ENCODE measurements at regions not wholly inside any gene's neighbourhood (a gene's known extent, or its start where the extent isn't known, plus 50 kb on each side); places are given as distances from the start of the nearest gene placed in this dataset.

GRCh38 chr2:236647621-236648020, 78.0 kb downstream of the ACKR3 start:
- WGBS (ENCODE audit: low lambda C conversion rate), result 22% methylated on average over 5 of the region's 5 CpGs
- H3K4me1 ChIP-seq (ENCODE audit: insufficient read depth, low read length), result 0 out of 2 replicates have a peak, but pooled peaks cover 3% of the 10 kb centered on the region
- H3K4me3 ChIP-seq (replicated peaks in 1 of 3; ENCODE audit: insufficient read depth in 1 of 3, low read depth in 2 of 3, low read length in 3 of 3), result no peak overlapping the region
- H3K4me2 ChIP-seq (ENCODE audit: low read depth, low read length), result no peak overlapping the region
- no peak overlapping the region for H2AFZ ChIP-seq (ENCODE audit: low read length)
- no peaks in the 10 kb centered on the region for H3K79me2 ChIP-seq (ENCODE audit: insufficient read depth, low read length)
- H3K9ac ChIP-seq (ENCODE audit: insufficient read depth, low read depth, low read length), result no peak overlapping the region
- no peaks in the 10 kb centered on the region; the same call in 1 of the 2 replicates for H3K9me3 ChIP-seq (ENCODE audit: low read length)
- no peak for TF ChIP-seq LBX2 (CRISPR knock-in tag; IDR thresholded peaks at IDR 0.05; ENCODE audit: borderline replicate concordance)
- no peak for TF ChIP-seq SP4 (CRISPR knock-in tag; IDR thresholded peaks at IDR 0.05)
- TF ChIP-seq ZNF841 (CRISPR knock-in tag; IDR thresholded peaks at IDR 0.05; ENCODE audit: borderline replicate concordance), result no peak
- no peak for TF ChIP-seq NFYC (CRISPR knock-in tag; IDR thresholded peaks at IDR 0.05)
- no peak for TF ChIP-seq ELF3 (CRISPR knock-in tag; IDR thresholded peaks at IDR 0.05)
- TF ChIP-seq GABPB1 (CRISPR knock-in tag; IDR thresholded peaks at IDR 0.05), result no peak
- no peak for TF ChIP-seq EHMT2 (IDR thresholded peaks at IDR 0.05; ENCODE audit: borderline replicate concordance, low read depth, low read length)
- no peak for TF ChIP-seq ZFX (CRISPR knock-in tag; IDR thresholded peaks at IDR 0.05; ENCODE audit: low read depth)
- no peak for TF ChIP-seq POLR2G (IDR thresholded peaks at IDR 0.05; ENCODE audit: low read depth, low read length)
- no peak for TF ChIP-seq NFE2L2 (IDR thresholded peaks at IDR 0.05; ENCODE audit: low read length)
- no peak for TF ChIP-seq ZNF883 (CRISPR knock-in tag; IDR thresholded peaks at IDR 0.05; ENCODE audit: not compliant biosample characterization)
- in situ Hi-C loops (cut with HindIII; ENCODE audit: extremely low pct_ligation_motif_present, low pct_unique_long_range_greater_than_20kb) (no loop called here), intact Hi-C loops (cut with micrococcal nuclease; ENCODE audit: unreplicated experiment) (no loop called here)
- FAIRE-seq (no peak), DNase-seq (ENCODE audit: low spot score) (no peak), ATAC-seq (no peak)
- ChIA-PET CTCF (ENCODE audit: low intra/inter-chr PET ratio, low total read pairs) (no interaction called here), POLR2A (no interaction called here)
- no peaks in the 10 kb centered on the region for H3K36me3 ChIP-seq (replicated peaks in 1 of 2; ENCODE audit: control insufficient read depth in 1 of 2, insufficient read depth in 2 of 2, low read length in 2 of 2)
- H3K27ac ChIP-seq (ENCODE audit: extremely low read length, insufficient read depth, low read length), result no peak overlapping the region
- no peaks in the 10 kb centered on the region for H4K20me1 ChIP-seq (ENCODE audit: insufficient read depth, low read length)
- BruUV-seq (replicated peaks), result no TSS peak
- 0 out of 5 replicates have a peak, but pooled peaks cover 0 to 5% of the 10 kb centered on the region in 2 experiments for H3K27me3 ChIP-seq (ENCODE audit: control insufficient read depth in 1 of 2, insufficient read depth in 2 of 2, low read length in 2 of 2)

Data from HepG2 (cell line).